Keratinocyte (primary cell): ENCODE measurements at regions not wholly inside any gene's neighbourhood (a gene's known extent, or its start where the extent isn't known, plus 50 kb on each side); places are given as distances from the start of the nearest gene placed in this dataset.

Experiments used
- DNase-seq: peaks from one replicate; pipeline ENCODE4 v3.0.0-alpha.2; 2011; ENCODE audit warnings: low read depth, missing footprints, low spot score
- FAIRE-seq: peaks from 2 replicates; lab custom pipeline; 2011; peaks lifted over from hg19 to GRCh38; lab: Jason Lieb, UNC
- H2AFZ ChIP-seq: 2 replicates; pipeline ENCODE4 v1.6.0; 2012; ENCODE audit warnings: low read length, control low read depth, inconsistent platforms; ENCODE audit not compliant: control insufficient read depth
- H3K27ac ChIP-seq: 2 replicates; pipeline ENCODE4 v1.5.1; 2011; ENCODE audit warnings: low read length; ENCODE audit not compliant: control insufficient read depth, insufficient read depth
- H3K27me3 ChIP-seq: 3 replicates; pipeline ENCODE4 v1.6.0; 2011; ENCODE audit warnings: low read length; ENCODE audit not compliant: control insufficient read depth, insufficient read depth; ENCODE audit errors: extremely low read depth
- H3K36me3 ChIP-seq, 2 experiments: 2 replicates in 1 of 2; 3 replicates in 1 of 2; pipeline ENCODE4 v1.5.1; 2011; ENCODE audit warnings: low read length in 2 of 2, mild to moderate bottlenecking in 1 of 2; ENCODE audit not compliant: control insufficient read depth in 2 of 2, insufficient read depth in 2 of 2; ENCODE audit errors: extremely low read depth in 1 of 2
- H3K4me1 ChIP-seq: 3 replicates; pipeline ENCODE4 v1.5.1; 2011; ENCODE audit warnings: low read length; ENCODE audit not compliant: control insufficient read depth, insufficient read depth; ENCODE audit errors: extremely low read depth
- H3K4me2 ChIP-seq: 3 replicates; pipeline ENCODE4 v1.6.0; 2011; ENCODE audit warnings: low read depth, low read length; ENCODE audit not compliant: control insufficient read depth, insufficient read depth; ENCODE audit errors: extremely low read depth
- H3K4me3 ChIP-seq, 3 experiments: fragments of 200-600 bp in 1 of 3; sonication (generic) in 1 of 3; 2 replicates in 2 of 3; 3 replicates in 1 of 3; pipeline ENCODE4 v1.5.1; 2011 to 2016; ENCODE audit warnings: low read length in 3 of 3, mild to moderate bottlenecking in 3 of 3, control low read depth in 2 of 3, inconsistent platforms in 1 of 3, low read depth in 1 of 3, mixed read lengths in 1 of 3, mixed run types in 1 of 3, moderate library complexity in 1 of 3; ENCODE audit not compliant: control insufficient read depth in 2 of 3, insufficient read depth in 2 of 3; ENCODE audit errors: extremely low read depth in 1 of 3
- H3K79me2 ChIP-seq: 2 replicates; pipeline ENCODE4 v1.6.0; 2012; ENCODE audit warnings: low read length; ENCODE audit not compliant: control insufficient read depth, insufficient read depth
- H3K9ac ChIP-seq: 3 replicates; pipeline ENCODE4 v1.6.0; 2011; ENCODE audit warnings: low read length; ENCODE audit not compliant: control insufficient read depth, insufficient read depth; ENCODE audit errors: extremely low read depth
- H3K9me1 ChIP-seq: 3 replicates; pipeline ENCODE4 v1.6.0; 2011; ENCODE audit warnings: low read length; ENCODE audit not compliant: control insufficient read depth, insufficient read depth; ENCODE audit errors: extremely low read depth
- H3K9me3 ChIP-seq: 2 replicates; pipeline ENCODE4 v1.5.1; 2012; ENCODE audit warnings: low read depth, low read length; ENCODE audit not compliant: control insufficient read depth
- H4K20me1 ChIP-seq: 3 replicates; pipeline ENCODE4 v1.6.0; 2011; ENCODE audit warnings: low read length; ENCODE audit not compliant: control insufficient read depth, insufficient read depth; ENCODE audit errors: extremely low read depth
- CTCF ChIP-seq, 3 experiments: IDR thresholded peaks in 1 of 3; conservative IDR thresholded peaks in 1 of 3; optimal IDR thresholded peaks in 1 of 3; 2 replicates in 2 of 3; 3 replicates in 1 of 3; pipeline versions ENCODE3 to v1.5.1; 2011; ENCODE audit warnings: low read length in 3 of 3, mild to moderate bottlenecking in 3 of 3, moderate library complexity in 2 of 3, control low read depth in 1 of 3, inconsistent platforms in 1 of 3; ENCODE audit not compliant: insufficient read depth in 2 of 3; ENCODE audit errors: extremely low read depth in 1 of 3
- EZH2 ChIP-seq: IDR thresholded peaks from one replicate; pipeline ENCODE4 v1.6.1; 2012; ENCODE audit warnings: inconsistent platforms, mild to moderate bottlenecking, low read length, moderate library complexity
- dilution Hi-C: fragments of 300-500 bp; cut with MboI; formaldehyde crosslinking; loops from one replicate; pipeline ENCODE4 v1.7.0; 2020; ENCODE audit warnings: low sequenced_read_pairs; ENCODE audit not compliant: extremely low pct_ligation_motif_present

- H3K4me1 ChIP-seq: no peaks in the 10 kb centered on the region
- no peaks in the 10 kb centered on the region for H3K36me3 ChIP-seq
- H3K27ac ChIP-seq: no peak overlapping the region
- no peaks in the 10 kb centered on the region for H3K9me3 ChIP-seq
- FAIRE-seq (peak; percentile 36), DNase-seq (no peak)
- no peaks in the 10 kb centered on the region for H3K79me2 ChIP-seq
- H3K27me3 ChIP-seq: no peaks in the 10 kb centered on the region
- no peak overlapping the region for H3K4me2 ChIP-seq
- H3K9me1 ChIP-seq: no peaks in the 10 kb centered on the region
- H4K20me1 ChIP-seq: no peaks in the 10 kb centered on the region
- no peak overlapping the region for H3K4me3 ChIP-seq
- dilution Hi-C loops: no loop called here
- H3K9ac ChIP-seq: no peak overlapping the region
- H2AFZ ChIP-seq: no peak overlapping the region
- TF ChIP-seq CTCF (optimal IDR thresholded peaks at IDR 0.05 in 1 of 3, IDR thresholded peaks at IDR 0.05 in 1 of 3, conservative IDR thresholded peaks at IDR 0.05 in 1 of 3; ENCODE audit: extremely low read depth in 1 of 3, insufficient read depth in 2 of 3, low read length in 3 of 3) (no peak), EZH2 (no peak)
Observed at GRCh38 chr2:145692971-145693478, 1173.1 kb upstream of the ZEB2 start.

- no peaks in the 10 kb centered on the region for H3K79me2 ChIP-seq
- H3K36me3 ChIP-seq: no peaks in the 10 kb centered on the region
- no peak overlapping the region for H3K9ac ChIP-seq
- H3K4me1 ChIP-seq: peaks cover 2% of the 10 kb centered on the region
- H3K4me2 ChIP-seq: no peak overlapping the region
- FAIRE-seq: no peak
- no peak for DNase-seq
- H4K20me1 ChIP-seq: no peaks in the 10 kb centered on the region
- TF ChIP-seq EZH2 (no peak), CTCF (optimal IDR thresholded peaks at IDR 0.05 in 1 of 3, IDR thresholded peaks at IDR 0.05 in 1 of 3, conservative IDR thresholded peaks at IDR 0.05 in 1 of 3; ENCODE audit: extremely low read depth in 1 of 3, insufficient read depth in 2 of 3, low read length in 3 of 3) (no peak)
- no peak overlapping the region for H3K4me3 ChIP-seq
- no peaks in the 10 kb centered on the region for H3K9me1 ChIP-seq
- dilution Hi-C loops: no loop called here
- H3K27me3 ChIP-seq: no peaks in the 10 kb centered on the region
- no peak overlapping the region for H2AFZ ChIP-seq
- no peaks in the 10 kb centered on the region for H3K9me3 ChIP-seq
- H3K27ac ChIP-seq: no peak overlapping the region
Observed at GRCh38 chr2:145691659-145692058, 1171.7 kb upstream of the ZEB2 start.
